GM12878 (cell line): ENCODE measurements at regions not wholly inside any gene's neighbourhood (a gene's known extent, or its start where the extent isn't known, plus 50 kb on each side); places are given as distances from the start of the nearest gene placed in this dataset.

Experiments
- ATAC-seq: fragments of 200-7000 bp; cut with Tn5 transposase; 3 replicates; pipeline ENCODE4 v1.9.1; 2020; ENCODE audit warnings: mild to moderate bottlenecking, moderate library complexity
- BruUV-seq: library from RNA; stranded (reverse); fragments of 400-500 nt; replicated peaks from 2 replicates; lab custom pipeline; 2021; lab: Mats Ljungman, UMichigan
- CTCF ChIA-PET: fragments of 300-600 bp; sonication (Branson Sonifier 250); formaldehyde crosslinking; extraction: SDS; loops from one replicate; lab custom pipeline; 2021; ENCODE audit warnings: inconsistent platforms; lab: Yijun Ruan, JAX
- POLR2A ChIA-PET: fragments of 350-600 bp; formaldehyde crosslinking; extraction: SDS; loops from one replicate; lab custom pipeline; 2021; ENCODE audit warnings: inconsistent platforms; lab: Charles Lee
- RAD21 ChIA-PET: fragments of 300-600 bp; sonication (Branson Sonifier 250); formaldehyde crosslinking; loops from one replicate; lab custom pipeline; 2023; ENCODE audit warnings: antibody characterized with exemption; ENCODE audit not compliant: unreplicated experiment; lab: Charles Lee
- SMC1A ChIA-PET: fragments of 300-600 bp; sonication (Branson Sonifier 250); formaldehyde crosslinking; loops from one replicate; lab custom pipeline; 2023; ENCODE audit not compliant: unreplicated experiment, uncharacterized antibody; lab: Charles Lee
- DNase-seq: peaks from one replicate; pipeline ENCODE4 v3.0.0-alpha.2; 2011; ENCODE audit warnings: low read depth, low spot score
- FAIRE-seq: peaks from 3 replicates; lab custom pipeline; 2011; peaks lifted over from hg19 to GRCh38; lab: Jason Lieb, UNC
- H2AFZ ChIP-seq: 2 replicates; pipeline ENCODE4 v1.6.0; 2011; ENCODE audit warnings: low read depth, low read length, control low read depth; ENCODE audit not compliant: control insufficient read depth
- H3K27ac ChIP-seq: 2 replicates; pipeline ENCODE4 v1.5.1; 2011; ENCODE audit warnings: control low read depth; ENCODE audit not compliant: control insufficient read depth, insufficient read depth
- H3K27me3 ChIP-seq, 2 experiments: replicated peaks in 1 of 2; 2 replicates each; pipeline versions ENCODE4 v1.6.0 to v1.6.1; 2011; ENCODE audit warnings: low read length in 1 of 2; ENCODE audit not compliant: control insufficient read depth in 2 of 2, insufficient read depth in 2 of 2
- H3K36me3 ChIP-seq, 2 experiments: 2 replicates each; pipeline ENCODE4 v1.5.1; 2011; ENCODE audit warnings: low read length in 1 of 2; ENCODE audit not compliant: control insufficient read depth in 2 of 2, insufficient read depth in 2 of 2
- H3K4me1 ChIP-seq: 2 replicates; pipeline ENCODE4 v1.6.1; 2011; ENCODE audit warnings: mild to moderate bottlenecking, low read length, moderate library complexity, mixed read lengths; ENCODE audit not compliant: control insufficient read depth, insufficient read depth
- H3K4me2 ChIP-seq: 2 replicates; pipeline ENCODE4 v1.6.0; 2011; ENCODE audit warnings: control low read depth; ENCODE audit not compliant: control insufficient read depth, insufficient read depth
- H3K4me3 ChIP-seq: fragments of 200-600 bp; sonication (generic); 2 replicates; pipeline ENCODE4 v1.5.1; 2016
- H3K79me2 ChIP-seq: 2 replicates; pipeline ENCODE4 v1.6.0; 2011; ENCODE audit warnings: low read length; ENCODE audit not compliant: control insufficient read depth, insufficient read depth
- H3K9ac ChIP-seq: 2 replicates; pipeline ENCODE4 v1.8.0; 2011; ENCODE audit warnings: low read length, control low read depth, mixed read lengths; ENCODE audit not compliant: control insufficient read depth, insufficient read depth
- H3K9me3 ChIP-seq: replicated peaks from 3 replicates; pipeline ENCODE4 v1.5.1; 2011; ENCODE audit warnings: mild to moderate bottlenecking, low read length; ENCODE audit not compliant: control insufficient read depth, insufficient read depth
- H4K20me1 ChIP-seq: 2 replicates; pipeline ENCODE4 v1.6.0; 2011; ENCODE audit not compliant: control insufficient read depth, insufficient read depth
- BACH1 ChIP-seq: fragments of 450-650 bp; IDR thresholded peaks from 2 replicates; pipeline ENCODE4 v1.6.1; 2017; ENCODE audit warnings: mild to moderate bottlenecking, borderline replicate concordance
- BRCA1 ChIP-seq: IDR thresholded peaks from 2 replicates; pipeline ENCODE4 v1.6.1; 2011; ENCODE audit warnings: low read depth, low read length, improper control_type of control experiment
- FOXM1 ChIP-seq: IDR thresholded peaks from 2 replicates; pipeline ENCODE4 v1.6.1; 2012; ENCODE audit warnings: low read depth, mild to moderate bottlenecking, inconsistent platforms, low read length, moderate library complexity
- HDGF ChIP-seq: fragments of 450-650 bp; IDR thresholded peaks from 2 replicates; pipeline ENCODE4 v1.6.1; 2016; ENCODE audit warnings: antibody characterized with exemption
- LARP7 ChIP-seq: fragments of 450-650 bp; IDR thresholded peaks from 2 replicates; pipeline ENCODE4 v1.6.1; 2017; ENCODE audit warnings: mild to moderate bottlenecking
- MEF2B ChIP-seq: fragments of 450-650 bp; IDR thresholded peaks from 2 replicates; pipeline ENCODE4 v1.6.1; 2018; ENCODE audit warnings: mild to moderate bottlenecking, moderate library complexity; ENCODE audit not compliant: partially characterized antibody, poor library complexity, severe bottlenecking
- MXI1 ChIP-seq: fragments of 150-350 bp; IDR thresholded peaks from 2 replicates; pipeline ENCODE4 v1.6.1; 2011; ENCODE audit warnings: low read depth, mild to moderate bottlenecking, inconsistent platforms, low read length, improper control_type of control experiment
- MYB ChIP-seq: fragments of 150-350 bp; IDR thresholded peaks from 2 replicates; pipeline ENCODE4 v1.6.1; 2014; ENCODE audit warnings: mild to moderate bottlenecking, low read depth, low read length, borderline replicate concordance
- NBN ChIP-seq: fragments of 450-650 bp; IDR thresholded peaks from 2 replicates; pipeline ENCODE4 v1.6.1; 2016
- PAX5 ChIP-seq: IDR thresholded peaks from 2 replicates; pipeline ENCODE4 v1.6.1; 2011; ENCODE audit warnings: low read depth, low read length, borderline replicate concordance
- POLR2A ChIP-seq: IDR thresholded peaks from 2 replicates; pipeline ENCODE4 v1.6.1; 2011; ENCODE audit warnings: low read depth, mild to moderate bottlenecking, low read length
- WRNIP1 ChIP-seq: IDR thresholded peaks from 2 replicates; pipeline ENCODE4 v1.6.1; 2011; ENCODE audit warnings: low read depth, low read length, improper control_type of control experiment, borderline replicate concordance
- YBX1 ChIP-seq: fragments of 450-650 bp; IDR thresholded peaks from 2 replicates; pipeline ENCODE4 v1.6.1; 2016; ENCODE audit warnings: antibody characterized with exemption
- WGBS: methylation state at CpG from one replicate; pipeline ENCODE4 v1.1.6; 2016; ENCODE audit warnings: low lambda C conversion rate; ENCODE audit not compliant: insufficient replicate concordance, insufficient coverage; ENCODE audit errors: missing lambda C conversion rate; 5-methylcytosine and 5-hydroxymethylcytosine counted together
- in situ Hi-C: fragments of 300-500 bp; cut with MboI; formaldehyde crosslinking; loops from 9 replicates; pipeline ENCODE4 v1.14.3; 2018; ENCODE audit warnings: mixed read lengths
- intact Hi-C: fragments of 100-400 bp; cut with micrococcal nuclease; formaldehyde crosslinking; loops from one replicate; pipeline ENCODE4 v1.14.2; 2022; ENCODE audit not compliant: unreplicated experiment

GRCh38 chr20:7571521-7572055 is 368.7 kb downstream of the HAO1 start:
- no peaks in the 10 kb centered on the region for H3K79me2 ChIP-seq
- in situ Hi-C loops, result no loop called here
- H3K4me2 ChIP-seq, result no peak overlapping the region
- FAIRE-seq (no peak), ATAC-seq (no peak), DNase-seq (no peak)
- ChIA-PET POLR2A (no interaction called here), SMC1A (no interaction called here), RAD21 (no interaction called here), CTCF (interaction anchor here (1.0 to 1.3 kb wide), 2 partner anchors 14 to 85 kb away, joined by 3 read pairs; no protein-coding TSS in a partner anchor)
- H2AFZ ChIP-seq, result no peak overlapping the region
- H4K20me1 ChIP-seq, result no peaks in the 10 kb centered on the region
- H3K4me3 ChIP-seq, result no peak overlapping the region
- intact Hi-C loops, result no loop called here
- no TSS peak for BruUV-seq
- H3K9me3 ChIP-seq, result no peaks in the 10 kb centered on the region
- no peaks in the 10 kb centered on the region for H3K36me3 ChIP-seq
- no peak overlapping the region for H3K27ac ChIP-seq
- no peak overlapping the region for H3K9ac ChIP-seq
- no peaks in the 10 kb centered on the region for H3K27me3 ChIP-seq
- TF ChIP-seq BRCA1, result no peak
- H3K4me1 ChIP-seq, result no peaks in the 10 kb centered on the region
- 13% methylated on average over 5 of the region's 5 CpGs for WGBS

GRCh38 chr20:7579888-7580287 is 360.4 kb downstream of the HAO1 start:
- Histone ChIP-seq H3K27me3 (no peaks in the 10 kb centered on the region), H4K20me1 (no peaks in the 10 kb centered on the region), H3K9me3 (no peaks in the 10 kb centered on the region), H3K4me1 (no peaks in the 10 kb centered on the region), H3K27ac (no peak overlapping the region), H3K79me2 (no peaks in the 10 kb centered on the region), H3K9ac (no peak overlapping the region)
- no peak for ATAC-seq
- FAIRE-seq, result no peak
- BruUV-seq, result no TSS peak
- RAD21 ChIA-PET, result no interaction called here
- SMC1A ChIA-PET, result no interaction called here
- POLR2A ChIA-PET, result no interaction called here
- no peak for DNase-seq
- TF ChIP-seq HDGF (no peak), POLR2A (no peak), LARP7 (no peak), MXI1 (no peak), WRNIP1 (no peak), BACH1 (no peak), PAX5 (no peak), NBN (no peak), MEF2B (no peak), FOXM1 (no peak), YBX1 (no peak), MYB (no peak)
- TF ChIP-seq, all 136 proteins: peak for 0
- WGBS, result 8% methylated on average over 3 of the region's 3 CpGs
- Histone ChIP-seq H3K4me3 (no peak overlapping the region), H2AFZ (no peak overlapping the region), H3K4me2 (no peak overlapping the region), H3K36me3 (no peaks in the 10 kb centered on the region)
- in situ Hi-C loops, result loop anchor here (5.0 kb wide), 1 partner anchor 48 kb away; no protein-coding TSS in a partner anchor
- CTCF ChIA-PET, result no interaction called here
- intact Hi-C loops, result no loop called here
